Adrenal gland (tissue), 9 donors: ENCODE measurements at regions not wholly inside any gene's neighbourhood (a gene's known extent, or its start where the extent isn't known, plus 50 kb on each side); places are given as distances from the start of the nearest gene placed in this dataset.

Source experiments
- DNase-seq, 7 donors: peaks; one replicate each; pipeline ENCODE4 v3.0.0-alpha.2; 2019 to 2020
- H3K27ac ChIP-seq, 5 donors: fragments of 200-600 bp; sonication (generic) in 4 of 5; 1 replicate in 3 of 5; 2 replicates in 2 of 5; pipeline versions ENCODE4 v1.5.1 to v1.8.0; 2016 to 2020; ENCODE audit warnings: mild to moderate bottlenecking in 1 of 5
- H3K27me3 ChIP-seq: fragments of 200-600 bp; 2 replicates; pipeline ENCODE4 v1.8.0; 2021
- H3K36me3 ChIP-seq, 2 donors: fragments of 200-600 bp; replicated peaks in 1 of 2; 1 replicate in 1 of 2; 2 replicates in 1 of 2; pipeline versions ENCODE4 v1.5.1 to v1.8.0; 2018 to 2022
- H3K4me1 ChIP-seq, 2 donors: fragments of 200-600 bp; replicated peaks in 1 of 2; 1 replicate in 1 of 2; 2 replicates in 1 of 2; pipeline versions ENCODE4 v1.5.1 to v1.8.0; 2018 to 2021
- H3K4me3 ChIP-seq, 4 donors: fragments of 200-600 bp; sonication (generic) in 3 of 4; one replicate each; pipeline ENCODE4 v1.5.1; 2016 to 2018
- H3K9me3 ChIP-seq, 3 donors: fragments of 200-600 bp; sonication (generic) in 1 of 3; replicated peaks in 1 of 3; 1 replicate in 2 of 3; 2 replicates in 1 of 3; pipeline versions ENCODE4 v1.5.1 to v1.8.0; 2016 to 2021
- POLR2A ChIP-seq, 2 donors: fragments of 450-650 bp; IDR thresholded peaks; one replicate each; pipeline ENCODE4 v1.6.1; 2017; ENCODE audit warnings: antibody characterized with exemption in 2 of 2, mild to moderate bottlenecking in 2 of 2, moderate library complexity in 1 of 2
- WGBS, 4 donors: extraction: QIAGEN DNeasy Blood & Tissue Kit in 2 of 4; methylation state at CpG; one replicate each; pipeline versions ENCODE4 v1.1.5 to v1.1.7; 2013 to 2017; 5-methylcytosine and 5-hydroxymethylcytosine counted together
- intact Hi-C, 2 donors: fragments of 100-400 bp; cut with DNase I; formaldehyde crosslinking; loops; one replicate each; pipeline versions ENCODE4 v1.14.1 to v1.15.0; 2022 to 2023
- TF ChIP-seq, protein P1 (sequence below), 6 experiments: fragments of 450-650 bp in 4 of 6; fragments of 200-600 bp in 2 of 6; sonication (generic) in 1 of 6; IDR thresholded peaks; 1 replicate in 5 of 6; 2 replicates in 1 of 6; pipeline versions ENCODE4 v1.5.1 to v1.8.0; 2016 to 2021; ENCODE audit warnings: antibody characterized with exemption in 6 of 6, mild to moderate bottlenecking in 2 of 6, moderate library complexity in 1 of 6
- donor health status: healthy with polysubstance abuse.
- donor health status: Bipolar disorder and iron deficiency.
- donor health status: DM: yes; HTN: yes; CAD: no.
- donor health status: DM: no; HTN: no; CAD: no.
- donor health status: DM: no; HTN: no; CAD: no.

DNA sequence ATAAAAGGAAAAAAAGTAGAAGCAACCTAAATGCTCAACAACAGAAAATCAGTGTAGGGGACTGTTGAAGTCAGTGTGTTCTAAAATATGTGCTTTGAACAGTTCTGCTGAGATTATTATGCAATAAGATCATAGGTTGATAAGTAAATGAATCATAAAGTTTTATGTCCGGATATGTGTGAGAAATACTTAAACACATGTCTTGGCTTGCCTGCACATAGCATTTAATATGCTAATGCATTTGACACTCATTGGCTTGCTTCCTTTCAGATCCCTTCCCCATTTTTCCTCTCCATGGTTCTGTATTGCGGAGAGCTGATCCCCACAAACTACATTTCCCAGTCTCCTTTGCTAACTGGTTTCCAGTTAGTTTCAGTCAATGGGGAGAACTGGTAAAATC lies 573.8 kb upstream of the TBX3 start:
- no peak overlapping the region for H3K4me3 ChIP-seq
- DNase-seq, result no peak
- H3K4me1 ChIP-seq, result no peaks in the 10 kb centered on the region
- H3K36me3 ChIP-seq, result no peaks in the 10 kb centered on the region
- intact Hi-C loops, result no loop called here
- TF ChIP-seq, protein P1, sequence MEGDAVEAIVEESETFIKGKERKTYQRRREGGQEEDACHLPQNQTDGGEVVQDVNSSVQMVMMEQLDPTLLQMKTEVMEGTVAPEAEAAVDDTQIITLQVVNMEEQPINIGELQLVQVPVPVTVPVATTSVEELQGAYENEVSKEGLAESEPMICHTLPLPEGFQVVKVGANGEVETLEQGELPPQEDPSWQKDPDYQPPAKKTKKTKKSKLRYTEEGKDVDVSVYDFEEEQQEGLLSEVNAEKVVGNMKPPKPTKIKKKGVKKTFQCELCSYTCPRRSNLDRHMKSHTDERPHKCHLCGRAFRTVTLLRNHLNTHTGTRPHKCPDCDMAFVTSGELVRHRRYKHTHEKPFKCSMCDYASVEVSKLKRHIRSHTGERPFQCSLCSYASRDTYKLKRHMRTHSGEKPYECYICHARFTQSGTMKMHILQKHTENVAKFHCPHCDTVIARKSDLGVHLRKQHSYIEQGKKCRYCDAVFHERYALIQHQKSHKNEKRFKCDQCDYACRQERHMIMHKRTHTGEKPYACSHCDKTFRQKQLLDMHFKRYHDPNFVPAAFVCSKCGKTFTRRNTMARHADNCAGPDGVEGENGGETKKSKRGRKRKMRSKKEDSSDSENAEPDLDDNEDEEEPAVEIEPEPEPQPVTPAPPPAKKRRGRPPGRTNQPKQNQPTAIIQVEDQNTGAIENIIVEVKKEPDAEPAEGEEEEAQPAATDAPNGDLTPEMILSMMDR (IDR thresholded peaks at IDR 0.05), result no peak
- TF ChIP-seq POLR2A (IDR thresholded peaks at IDR 0.05), result no peak
- H3K27me3 ChIP-seq, result no peaks in the 10 kb centered on the region
- H3K9me3 ChIP-seq, result no peaks in the 10 kb centered on the region
- H3K27ac ChIP-seq, result no peak overlapping the region
- 72 to 81% (median 76%) methylated on average over 2 of the region's 2 CpGs for WGBS, 4 donors

DNA sequence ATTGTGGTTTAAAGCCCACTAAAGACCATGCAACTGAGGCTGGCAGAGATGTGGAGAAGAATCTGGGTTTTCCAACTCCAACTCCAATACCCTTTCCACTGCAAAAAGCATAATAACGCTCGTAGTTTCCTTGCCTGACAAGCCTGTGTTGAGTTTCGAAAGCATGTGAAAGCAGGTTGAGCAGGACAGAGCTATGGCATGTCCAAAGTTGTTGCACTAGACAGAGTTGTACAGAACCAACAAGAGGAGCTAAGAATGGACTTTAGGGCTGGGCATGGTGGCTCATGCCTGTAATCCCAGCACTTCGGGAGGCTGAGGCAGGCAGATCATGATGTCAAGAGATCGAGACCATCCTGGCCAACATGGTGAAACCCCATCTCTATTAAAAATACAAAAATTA lies 572.0 kb upstream of the TBX3 start:
- 78 to 85% (median 83%) methylated on average over 5 of the region's 5 CpGs for whole genome bisulfite sequencing, 4 donors
- Histone ChIP-seq H3K36me3 (no peaks in the 10 kb centered on the region), H3K4me3 (no peak overlapping the region), H3K9me3 (no peaks in the 10 kb centered on the region), H3K27ac (no peak overlapping the region), H3K4me1 (no peaks in the 10 kb centered on the region), H3K27me3 (no peaks in the 10 kb centered on the region)
- intact Hi-C loops, result no loop called here
- no peak for TF ChIP-seq POLR2A (IDR thresholded peaks at IDR 0.05)
- TF ChIP-seq, protein P1 (IDR thresholded peaks at IDR 0.05), result no peak
- DNase-seq, result no peak

DNA sequence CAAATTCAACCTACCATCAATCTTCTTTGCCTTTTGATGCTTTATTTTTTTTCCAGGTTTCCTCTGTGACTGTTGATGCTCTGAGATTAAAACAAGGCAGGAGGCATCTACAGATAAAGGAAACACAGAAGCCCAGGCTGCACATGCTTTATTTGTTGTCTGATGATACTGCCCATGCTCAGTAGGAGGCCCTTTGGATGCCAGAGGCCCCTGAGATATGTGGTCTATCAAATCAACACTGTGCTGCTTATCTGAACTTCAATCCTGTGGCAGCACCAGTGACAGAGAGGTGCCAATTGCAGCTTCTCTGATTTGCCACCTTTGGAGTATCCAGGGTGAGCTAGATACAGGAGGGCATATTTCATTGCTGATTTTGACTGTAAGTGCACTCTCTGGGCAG lies 571.3 kb upstream of the TBX3 start:
- intact Hi-C loops, result no loop called here
- Histone ChIP-seq H3K36me3 (no peaks in the 10 kb centered on the region), H3K27ac (no peak overlapping the region), H3K9me3 (no peaks in the 10 kb centered on the region), H3K27me3 (no peaks in the 10 kb centered on the region), H3K4me1 (no peaks in the 10 kb centered on the region), H3K4me3 (no peak overlapping the region)
- no peak for DNase-seq
- TF ChIP-seq, protein P1 (IDR thresholded peaks at IDR 0.05), result no peak
- no peak for TF ChIP-seq POLR2A (IDR thresholded peaks at IDR 0.05)

DNA sequence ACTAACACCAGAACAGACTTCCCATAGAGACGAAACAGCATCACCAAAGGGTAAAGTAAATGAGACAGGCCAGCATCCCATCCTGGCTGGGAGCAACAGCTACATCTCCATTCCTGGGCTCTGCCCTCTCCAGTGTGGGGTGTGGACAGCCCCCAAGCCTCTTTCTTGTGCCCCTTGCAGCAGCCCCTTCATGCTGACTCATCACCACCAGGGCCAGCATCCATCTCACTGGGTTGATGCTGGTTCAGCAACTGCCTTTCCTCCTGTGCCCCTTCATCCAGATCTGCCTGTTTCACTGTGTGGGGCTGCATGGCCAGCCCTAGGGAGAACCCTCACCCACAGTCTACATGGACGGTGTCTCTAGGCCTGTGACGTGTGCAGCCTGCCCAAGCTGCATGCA lies 569.1 kb upstream of the TBX3 start:
- Histone ChIP-seq H3K27ac (no peak overlapping the region), H3K9me3 (no peaks in the 10 kb centered on the region), H3K27me3 (no peaks in the 10 kb centered on the region), H3K4me3 (no peak overlapping the region), H3K4me1 (no peaks in the 10 kb centered on the region), H3K36me3 (no peaks in the 10 kb centered on the region)
- intact Hi-C loops, result no loop called here
- DNase-seq, result no peak
- 78 to 98% (median 95%) methylated on average over 3 of the region's 3 CpGs for WGBS, 4 donors
- no peak for TF ChIP-seq POLR2A (IDR thresholded peaks at IDR 0.05)
- TF ChIP-seq, protein P1 (IDR thresholded peaks at IDR 0.05), result no peak
